GM18858 (cell line): ENCODE measurements at regions not wholly inside any gene's neighbourhood (a gene's known extent, or its start where the extent isn't known, plus 50 kb on each side); places are given as distances from the start of the nearest gene placed in this dataset.

Source experiments
- ATAC-seq: cut with Tn5 transposase; IDR thresholded peaks from one replicate; pipeline ENCODE4 v1.9.1; 2021; ENCODE audit not compliant: unreplicated experiment

GRCh38 chr2:7950035-7950612 is 731.7 kb upstream of the ID2 start:
- ATAC-seq: no peak

DNA sequence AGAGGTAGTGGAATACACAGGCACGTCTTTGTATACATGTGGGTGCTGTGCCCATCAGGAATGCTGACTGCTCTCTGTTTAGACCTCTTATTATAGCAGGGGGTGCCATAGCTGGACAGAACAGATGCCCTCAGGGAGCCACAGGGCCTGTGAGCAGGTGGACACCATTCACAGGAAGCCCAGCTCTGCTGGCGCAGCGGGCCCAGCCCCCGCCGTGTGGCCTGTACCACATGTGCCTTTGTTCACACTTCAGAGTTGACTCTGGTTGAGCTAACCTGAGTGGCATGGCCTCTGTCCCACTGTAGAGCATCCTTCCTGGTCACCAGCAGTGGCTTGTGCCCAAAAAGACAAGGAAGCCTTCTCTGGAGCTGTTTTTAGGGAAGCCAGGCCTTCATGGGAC is 730.9 kb upstream of the ID2 start:
- ATAC-seq: no peak

DNA sequence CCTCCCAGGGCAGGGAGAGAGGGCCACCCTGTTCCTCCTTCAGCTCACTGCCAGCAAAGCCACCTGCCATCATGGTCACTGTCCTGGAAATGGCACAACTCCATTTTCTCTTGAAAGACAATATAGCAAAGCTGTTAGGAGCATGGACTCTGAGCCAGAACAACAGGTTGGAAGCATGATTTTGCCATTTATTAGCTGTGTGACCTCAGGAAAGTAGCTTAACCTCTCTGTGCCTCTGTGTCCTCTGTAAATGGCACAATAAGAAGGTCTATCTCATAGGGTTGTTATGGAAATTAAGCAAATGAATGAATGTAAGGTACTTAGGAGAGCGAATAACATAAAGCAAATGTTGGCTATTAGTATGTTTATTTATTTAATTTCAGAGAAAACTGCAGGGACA is 730.4 kb upstream of the ID2 start:
- no peak for ATAC-seq

- no peak for ATAC-seq
Observed at GRCh38 chr2:7952046-7952745, 729.7 kb upstream of the ID2 start.

- no peak for ATAC-seq
Observed at GRCh38 chr2:7953195-7953594, 728.7 kb upstream of the ID2 start.

- no peak for ATAC-seq
Observed at GRCh38 chr2:7954234-7954633, 727.6 kb upstream of the ID2 start.

GRCh38 chr2:7956126-7956689 is 725.6 kb upstream of the ID2 start:
- ATAC-seq: no peak

GRCh38 chr2:7961550-7961949 is 720.3 kb upstream of the ID2 start:
- ATAC-seq: no peak

DNA sequence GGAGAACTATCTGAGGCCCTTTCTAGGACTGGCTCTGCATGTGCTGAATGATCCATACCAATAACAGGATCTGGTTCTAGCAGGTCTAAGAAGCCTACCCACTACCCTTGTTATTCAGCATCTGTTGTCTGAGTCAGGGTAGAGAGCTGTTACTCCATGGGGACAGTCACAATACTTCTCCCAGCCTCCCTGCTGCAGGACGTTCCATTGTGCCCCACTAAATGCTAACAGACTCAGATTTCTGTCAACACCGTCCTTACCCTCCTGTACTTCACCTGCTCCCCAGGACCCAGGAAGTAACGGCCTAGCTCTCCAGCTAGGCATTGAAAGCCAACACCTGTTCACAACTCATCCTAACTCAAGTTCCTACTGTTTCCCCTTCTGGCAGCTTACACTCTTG is 719.7 kb upstream of the ID2 start:
- no peak for ATAC-seq

GRCh38 chr2:7963787-7964186 is 718.1 kb upstream of the ID2 start:
- no peak for ATAC-seq

DNA sequence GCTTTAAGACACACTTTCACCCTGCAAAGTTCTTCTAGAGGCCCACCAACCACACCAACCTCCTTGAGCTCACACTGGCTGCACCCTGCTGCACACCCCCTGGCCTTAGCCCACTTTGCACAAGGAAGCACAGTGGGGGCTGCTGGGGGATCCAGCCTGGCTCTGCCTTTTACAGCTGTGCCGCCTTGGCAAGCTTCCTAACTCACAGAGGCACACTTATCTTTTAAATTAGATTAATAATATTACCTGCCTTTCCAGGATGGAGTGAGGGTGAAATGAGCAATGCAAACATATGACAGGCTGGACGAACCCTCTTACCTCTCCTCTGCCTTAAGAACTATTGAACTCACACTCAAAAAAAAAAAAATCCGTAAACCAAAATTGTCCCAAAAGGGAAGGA is 715.8 kb upstream of the ID2 start:
- no peak for ATAC-seq

GRCh38 chr2:7967707-7968405 is 714.0 kb upstream of the ID2 start:
- no peak for ATAC-seq

- no peak for ATAC-seq
Observed at GRCh38 chr2:7969756-7970515, 711.9 kb upstream of the ID2 start.

GRCh38 chr2:7971248-7971647 is 710.6 kb upstream of the ID2 start:
- ATAC-seq: no peak

- ATAC-seq: no peak
Observed at GRCh38 chr2:7971841-7972240, 710.0 kb upstream of the ID2 start.

DNA sequence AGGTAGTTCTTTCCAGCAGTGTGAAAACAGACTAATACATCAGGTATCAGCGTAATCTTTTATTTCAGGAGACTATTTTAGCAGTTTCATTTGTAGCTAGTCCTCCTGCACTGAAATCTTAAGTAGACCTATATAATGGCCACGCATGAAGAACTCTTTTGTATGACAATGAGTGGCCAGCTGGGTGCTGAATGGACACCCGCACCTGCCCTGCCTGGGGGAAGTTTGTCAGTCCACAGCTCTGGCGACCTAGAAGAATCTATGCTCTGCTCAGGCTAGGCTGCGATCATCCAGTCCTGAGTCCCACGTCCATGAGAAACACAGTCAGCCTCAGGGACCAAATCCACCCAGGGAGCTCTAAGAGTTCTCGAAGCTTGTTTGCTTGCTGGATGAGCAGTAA is 709.2 kb upstream of the ID2 start:
- ATAC-seq: no peak

DNA sequence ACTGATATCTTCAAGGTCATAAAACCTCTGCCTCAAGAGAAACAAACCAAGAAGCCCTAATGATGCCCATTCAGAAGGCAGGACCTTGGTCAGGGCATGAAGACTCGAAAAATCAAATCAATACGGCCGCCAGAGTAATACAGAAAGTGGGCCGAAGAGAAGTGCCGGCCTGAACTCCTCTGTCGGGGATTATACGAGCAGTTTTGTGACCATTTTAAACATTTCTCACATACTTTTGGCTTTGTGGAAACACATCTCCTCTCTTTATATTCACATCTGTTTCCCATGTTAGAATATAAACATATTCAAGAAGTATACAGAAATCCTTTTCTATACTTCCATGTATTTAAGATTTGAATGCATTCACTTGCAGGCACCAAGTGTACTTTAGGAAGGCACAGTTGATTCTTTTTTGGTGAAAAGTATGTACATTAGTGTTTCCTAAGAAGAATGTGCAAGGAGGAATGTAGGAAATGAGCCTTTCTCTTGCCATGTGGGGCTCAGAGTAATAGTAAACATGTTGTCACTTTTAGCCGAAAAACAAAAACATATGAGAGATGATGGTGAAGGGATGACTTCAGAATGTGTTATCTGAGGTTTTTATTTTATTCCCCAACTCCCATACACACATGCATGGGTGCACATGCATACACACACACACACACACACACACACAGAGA is 707.9 kb upstream of the ID2 start:
- ATAC-seq: no peak

DNA sequence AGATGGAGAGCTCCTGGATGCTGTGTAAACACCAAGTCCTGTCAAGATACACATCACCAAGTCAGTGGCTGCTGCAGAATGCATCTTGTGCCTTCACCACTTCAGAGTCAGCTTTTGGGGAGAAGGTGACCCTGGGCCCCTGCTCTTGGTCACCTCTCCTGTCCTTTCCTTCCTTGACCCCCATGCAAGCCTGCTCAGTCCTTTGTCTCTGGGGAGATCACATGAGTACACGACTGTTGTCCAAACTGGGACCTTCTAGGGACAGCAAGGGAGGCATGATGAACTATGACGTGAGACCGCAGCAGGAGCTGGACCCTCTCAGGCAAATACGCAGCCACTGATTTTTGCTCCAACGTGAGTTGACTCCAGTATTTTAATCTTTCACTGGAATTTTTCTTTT is 706.9 kb upstream of the ID2 start:
- no peak for ATAC-seq

DNA sequence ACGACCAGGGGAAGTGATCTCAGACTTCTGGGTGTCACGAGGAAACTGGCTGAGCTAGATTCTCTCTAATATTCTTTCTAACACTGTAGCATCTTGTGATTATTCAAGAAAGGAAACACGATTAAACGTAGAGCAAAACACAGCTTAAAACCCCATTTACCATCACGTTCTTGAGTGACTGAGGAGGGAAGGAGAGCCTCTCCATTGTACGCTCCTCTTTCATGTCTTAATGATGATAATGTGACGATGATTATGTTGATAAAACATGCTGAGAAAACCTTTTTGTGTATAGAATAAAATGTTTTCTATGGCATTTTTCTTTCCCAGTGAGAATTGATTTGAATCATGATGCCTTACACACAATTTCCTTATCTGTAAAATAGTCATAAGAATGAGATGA is 705.6 kb upstream of the ID2 start:
- no peak for ATAC-seq

- ATAC-seq: no peak
Observed at GRCh38 chr2:7977981-7978380, 703.9 kb upstream of the ID2 start.

DNA sequence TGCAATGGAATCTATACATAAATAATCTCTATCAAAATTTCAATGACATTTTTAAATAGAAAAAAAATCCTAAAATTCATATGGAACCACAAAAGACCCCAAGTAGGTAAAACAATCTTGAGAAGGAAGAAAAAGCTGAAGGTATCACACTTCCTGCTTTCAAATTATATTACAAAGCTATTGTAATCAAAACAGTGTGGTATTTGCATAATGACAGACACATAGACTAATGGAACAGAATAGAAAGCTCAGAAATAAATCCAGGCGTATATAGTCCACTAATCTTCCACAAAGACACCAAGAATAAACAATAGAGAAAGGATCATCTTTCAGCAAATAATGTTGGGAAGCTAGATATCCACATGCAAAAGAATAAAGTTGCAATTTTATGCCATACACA is 699.8 kb upstream of the ID2 start:
- ATAC-seq: no peak
